Thyroid gland (tissue), 4 donors: ENCODE measurements at regions not wholly inside any gene's neighbourhood (a gene's known extent, or its start where the extent isn't known, plus 50 kb on each side); places are given as distances from the start of the nearest gene placed in this dataset.

Experiments
- DNase-seq, 2 donors: peaks; one replicate each; pipeline ENCODE4 v3.0.0-alpha.2; 2019
- H3K27ac ChIP-seq, 3 donors: fragments of 200-600 bp; sonication (generic); 1 replicate in 2 of 3; 2 replicates in 1 of 3; pipeline ENCODE4 v1.5.1; 2016 to 2019; ENCODE audit warnings: mild to moderate bottlenecking in 1 of 3, moderate library complexity in 1 of 3
- H3K27me3 ChIP-seq: fragments of 200-600 bp; sonication (generic); one replicate; pipeline ENCODE4 v1.5.1; 2019
- H3K36me3 ChIP-seq, 2 donors: fragments of 200-600 bp; sonication (generic); one replicate each; pipeline ENCODE4 v1.5.1; 2016 to 2019
- H3K4me1 ChIP-seq, 2 donors: fragments of 200-600 bp; sonication (generic); one replicate each; pipeline ENCODE4 v1.5.1; 2017 to 2019
- H3K4me3 ChIP-seq, 3 donors: fragments of 200-600 bp; sonication (generic); replicated peaks in 1 of 3; 1 replicate in 2 of 3; 2 replicates in 1 of 3; pipeline ENCODE4 v1.5.1; 2016; ENCODE audit warnings: mild to moderate bottlenecking in 1 of 3
- H3K9me3 ChIP-seq: fragments of 200-600 bp; sonication (generic); one replicate; pipeline ENCODE4 v1.5.1; 2017
- POLR2A ChIP-seq, 2 donors: fragments of 450-650 bp; IDR thresholded peaks; one replicate each; pipeline ENCODE4 v1.6.1; 2017; ENCODE audit warnings: antibody characterized with exemption in 2 of 2, mild to moderate bottlenecking in 2 of 2, moderate library complexity in 1 of 2
- WGBS, 2 donors: methylation state at CpG; one replicate each; pipeline ENCODE4 v1.1.5; 2017; 5-methylcytosine and 5-hydroxymethylcytosine counted together
- intact Hi-C: fragments of 100-400 bp; cut with DNase I; formaldehyde crosslinking; loops from one replicate; pipeline ENCODE4 v1.15.1; 2023
- TF ChIP-seq, protein P1 (sequence below), 6 experiments: fragments of 200-600 bp in 3 of 6; fragments of 450-650 bp in 3 of 6; sonication (generic) in 3 of 6; IDR thresholded peaks; one replicate each; pipeline ENCODE4 v1.5.1; 2016 to 2019; ENCODE audit warnings: antibody characterized with exemption in 6 of 6, mild to moderate bottlenecking in 2 of 6, inconsistent platforms in 1 of 6, moderate library complexity in 1 of 6

DNA sequence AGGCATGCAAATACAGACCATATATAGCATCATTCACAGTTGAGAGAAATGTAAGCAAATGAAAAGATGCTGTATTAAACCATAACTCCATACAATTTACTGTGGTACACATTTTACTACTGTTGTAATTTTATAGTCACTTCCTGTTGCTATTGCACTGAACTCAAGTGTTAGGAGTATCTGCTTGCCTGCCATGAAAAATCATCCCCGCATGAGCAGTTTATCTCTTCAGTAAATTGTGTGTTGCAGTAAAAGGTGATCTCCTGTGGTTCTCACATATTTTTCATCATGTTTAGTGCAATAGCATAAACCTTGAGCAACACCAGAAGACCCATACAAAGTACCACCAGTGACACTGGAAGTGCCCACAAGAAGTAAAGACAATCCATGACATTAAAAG, 1153.4 kb downstream of the FAT4 start:
- H3K9me3 ChIP-seq, result no peaks in the 10 kb centered on the region
- intact Hi-C loops, result no loop called here
- no peaks in the 10 kb centered on the region for H3K27me3 ChIP-seq
- H3K36me3 ChIP-seq, result no peaks in the 10 kb centered on the region
- no peak overlapping the region for H3K4me3 ChIP-seq
- DNase-seq, result no peak
- WGBS, 2 donors, result 100% methylated on average over 1 of the region's 1 CpG
- no peaks in the 10 kb centered on the region for H3K4me1 ChIP-seq
- H3K27ac ChIP-seq, result no peak overlapping the region
- no peak for TF ChIP-seq POLR2A (IDR thresholded peaks at IDR 0.05)
- TF ChIP-seq, protein P1, sequence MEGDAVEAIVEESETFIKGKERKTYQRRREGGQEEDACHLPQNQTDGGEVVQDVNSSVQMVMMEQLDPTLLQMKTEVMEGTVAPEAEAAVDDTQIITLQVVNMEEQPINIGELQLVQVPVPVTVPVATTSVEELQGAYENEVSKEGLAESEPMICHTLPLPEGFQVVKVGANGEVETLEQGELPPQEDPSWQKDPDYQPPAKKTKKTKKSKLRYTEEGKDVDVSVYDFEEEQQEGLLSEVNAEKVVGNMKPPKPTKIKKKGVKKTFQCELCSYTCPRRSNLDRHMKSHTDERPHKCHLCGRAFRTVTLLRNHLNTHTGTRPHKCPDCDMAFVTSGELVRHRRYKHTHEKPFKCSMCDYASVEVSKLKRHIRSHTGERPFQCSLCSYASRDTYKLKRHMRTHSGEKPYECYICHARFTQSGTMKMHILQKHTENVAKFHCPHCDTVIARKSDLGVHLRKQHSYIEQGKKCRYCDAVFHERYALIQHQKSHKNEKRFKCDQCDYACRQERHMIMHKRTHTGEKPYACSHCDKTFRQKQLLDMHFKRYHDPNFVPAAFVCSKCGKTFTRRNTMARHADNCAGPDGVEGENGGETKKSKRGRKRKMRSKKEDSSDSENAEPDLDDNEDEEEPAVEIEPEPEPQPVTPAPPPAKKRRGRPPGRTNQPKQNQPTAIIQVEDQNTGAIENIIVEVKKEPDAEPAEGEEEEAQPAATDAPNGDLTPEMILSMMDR (IDR thresholded peaks at IDR 0.05), result no peak

DNA sequence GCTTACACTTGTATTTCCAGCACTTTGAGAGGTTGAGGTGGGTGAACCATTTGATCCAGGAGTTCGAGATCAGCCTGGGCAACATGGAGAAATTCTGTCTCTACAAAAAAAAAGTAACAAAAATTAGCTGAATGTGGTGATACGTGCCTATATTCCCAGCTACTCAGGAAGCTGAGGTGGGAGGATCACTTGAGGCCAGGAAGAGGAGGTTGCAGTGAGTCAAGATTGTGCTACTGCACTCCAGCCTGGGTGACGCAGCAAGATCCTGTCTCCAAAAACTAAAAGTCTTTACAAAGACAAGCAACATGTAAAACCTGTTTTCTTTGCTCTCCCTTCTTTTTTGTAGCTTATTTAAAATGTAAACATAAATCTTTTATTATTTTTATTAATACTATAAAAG, 1156.1 kb downstream of the FAT4 start:
- 83 to 88% methylated on average over 3 of the region's 3 CpGs for WGBS, 2 donors
- H3K27me3 ChIP-seq, result no peaks in the 10 kb centered on the region
- TF ChIP-seq, protein P1 (IDR thresholded peaks at IDR 0.05), result no peak
- TF ChIP-seq POLR2A (IDR thresholded peaks at IDR 0.05), result no peak
- intact Hi-C loops, result no loop called here
- H3K9me3 ChIP-seq, result no peaks in the 10 kb centered on the region
- no peak overlapping the region for H3K27ac ChIP-seq
- no peak overlapping the region for H3K4me3 ChIP-seq
- no peak for DNase-seq
- H3K36me3 ChIP-seq, result no peaks in the 10 kb centered on the region
- H3K4me1 ChIP-seq, result no peaks in the 10 kb centered on the region

DNA sequence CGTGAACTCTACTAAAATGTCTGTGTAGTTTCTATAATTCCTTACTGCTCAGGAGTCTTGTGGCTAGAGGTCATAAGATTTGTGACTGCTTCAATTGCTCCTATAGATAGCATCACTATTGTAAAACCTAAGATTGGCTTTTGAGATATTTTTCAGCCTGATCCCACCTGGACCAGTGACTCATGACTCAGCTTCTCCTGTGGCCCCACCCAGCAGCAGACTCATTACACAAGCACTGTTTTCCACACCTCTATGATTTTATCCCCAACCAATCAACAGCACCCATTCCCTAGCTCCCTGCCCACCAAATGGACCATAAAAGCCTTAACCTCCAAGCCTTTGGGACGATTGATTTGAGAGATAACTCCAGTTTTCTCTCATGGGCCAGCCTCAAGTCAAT, 1157.0 kb upstream of the INTU start:
- no peaks in the 10 kb centered on the region for H3K4me1 ChIP-seq
- no peak for DNase-seq
- no peaks in the 10 kb centered on the region for H3K9me3 ChIP-seq
- H3K4me3 ChIP-seq, result no peak overlapping the region
- TF ChIP-seq POLR2A (IDR thresholded peaks at IDR 0.05), result no peak
- TF ChIP-seq, protein P1 (IDR thresholded peaks at IDR 0.05), result no peak
- H3K27ac ChIP-seq, result no peak overlapping the region
- no peaks in the 10 kb centered on the region for H3K36me3 ChIP-seq
- intact Hi-C loops, result no loop called here
- no peaks in the 10 kb centered on the region for H3K27me3 ChIP-seq
- 87 to 91% methylated on average over 2 of the region's 2 CpGs for WGBS, 2 donors

DNA sequence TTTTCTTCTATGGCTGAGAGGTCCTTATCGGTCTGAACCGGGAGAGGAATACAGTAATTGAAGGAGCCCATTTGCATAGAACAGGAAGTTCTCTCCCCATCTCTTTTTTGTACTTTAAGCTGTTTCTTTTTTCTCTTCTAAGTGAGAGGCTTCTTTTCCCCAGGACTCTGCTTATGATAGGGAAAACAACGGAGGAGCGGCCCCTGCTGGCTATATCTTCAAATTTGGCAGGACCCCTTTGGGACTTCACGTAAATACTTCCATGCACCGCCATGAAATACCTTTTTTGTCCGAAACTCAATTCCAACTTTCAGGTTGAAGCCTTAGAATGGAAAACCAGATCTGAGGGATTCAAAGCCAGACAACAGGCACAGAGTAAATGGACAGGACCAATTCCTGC, 1153.0 kb upstream of the INTU start:
- no peaks in the 10 kb centered on the region for H3K36me3 ChIP-seq
- DNase-seq, result no peak
- WGBS, 2 donors, result 92 to 96% methylated on average over 7 of the region's 7 CpGs
- no peaks in the 10 kb centered on the region for H3K27me3 ChIP-seq
- TF ChIP-seq, protein P1 (IDR thresholded peaks at IDR 0.05), result no peak
- no peak for TF ChIP-seq POLR2A (IDR thresholded peaks at IDR 0.05)
- H3K4me3 ChIP-seq, result no peak overlapping the region
- H3K4me1 ChIP-seq, result no peaks in the 10 kb centered on the region
- no peak overlapping the region for H3K27ac ChIP-seq
- no peaks in the 10 kb centered on the region for H3K9me3 ChIP-seq
- intact Hi-C loops, result no loop called here

- Histone ChIP-seq H3K4me1 (no peaks in the 10 kb centered on the region), H3K4me3 (no peak overlapping the region), H3K36me3 (no peaks in the 10 kb centered on the region), H3K9me3 (no peaks in the 10 kb centered on the region), H3K27ac (no peak overlapping the region), H3K27me3 (no peaks in the 10 kb centered on the region)
- TF ChIP-seq, protein P1 (IDR thresholded peaks at IDR 0.05), result no peak
- TF ChIP-seq POLR2A (IDR thresholded peaks at IDR 0.05), result no peak
- intact Hi-C loops, result no loop called here
- no peak for DNase-seq
Observed at GRCh38 chr4:126482311-126482710, 1150.4 kb upstream of the INTU start.
